CD4-positive, CD25-positive, alpha-beta regulatory T cell (primary cell): ENCODE measurements at regions not wholly inside any gene's neighbourhood (a gene's known extent, or its start where the extent isn't known, plus 50 kb on each side); places are given as distances from the start of the nearest gene placed in this dataset.

ENCODE experiments used
- ATAC-seq, 2 donors: fragments of 150-1000 bp; cut with Tn5 transposase; one replicate each; pipeline ENCODE4 v1.10.0; 2021; ENCODE audit warnings: low read depth in 2 of 2, moderate number of reproducible peaks in 2 of 2, moderate library complexity in 1 of 2
- DNase-seq, 3 donors: peaks; one replicate each; pipeline versions ENCODE4 v3.0.0 to v3.0.0-alpha.2; 2012 to 2022; ENCODE audit warnings: mixed read lengths in 1 of 3
- H3K27ac ChIP-seq: one replicate; pipeline ENCODE4 v1.7.0; 2013; ENCODE audit warnings: mild to moderate bottlenecking, low read length; ENCODE audit not compliant: insufficient read depth, poor library complexity, severe bottlenecking
- H3K27me3 ChIP-seq: one replicate; pipeline ENCODE4 v1.7.0; 2013; ENCODE audit warnings: low read length; ENCODE audit not compliant: control insufficient read depth, insufficient read depth
- H3K36me3 ChIP-seq: one replicate; pipeline ENCODE4 v1.7.0; 2013; ENCODE audit warnings: mild to moderate bottlenecking, low read length, moderate library complexity; ENCODE audit not compliant: control insufficient read depth, insufficient read depth
- H3K4me1 ChIP-seq: 2 replicates; pipeline ENCODE4 v1.7.0; 2013; ENCODE audit warnings: mild to moderate bottlenecking, low read length; ENCODE audit not compliant: insufficient read depth, control insufficient read depth, poor library complexity, severe bottlenecking
- H3K4me3 ChIP-seq: one replicate; pipeline ENCODE4 v1.7.0; 2013; ENCODE audit warnings: low read depth, mild to moderate bottlenecking, low read length, moderate library complexity
- H3K9me3 ChIP-seq, 2 experiments: 1 replicate in 1 of 2; 2 replicates in 1 of 2; pipeline ENCODE4 v1.7.0; 2013; ENCODE audit warnings: low read length in 2 of 2, mild to moderate bottlenecking in 1 of 2, moderate library complexity in 1 of 2; ENCODE audit not compliant: control insufficient read depth in 2 of 2
- H3K27ac Mint-ChIP-seq, 3 donors: one replicate each; pipeline ENCODE4 v1.8.0; 2020 to 2022; ENCODE audit warnings: mild to moderate bottlenecking in 3 of 3, mixed read lengths in 3 of 3, moderate library complexity in 2 of 3
- H3K27me3 Mint-ChIP-seq: one replicate; pipeline ENCODE4 v1.8.0; 2022; ENCODE audit warnings: mild to moderate bottlenecking, mixed read lengths
- H3K36me3 Mint-ChIP-seq: one replicate; pipeline ENCODE4 v1.8.0; 2020; ENCODE audit warnings: mixed read lengths
- H3K4me1 Mint-ChIP-seq, 4 donors: one replicate each; pipeline ENCODE4 v1.8.0; 2020 to 2022; ENCODE audit warnings: mixed read lengths in 4 of 4, mild to moderate bottlenecking in 1 of 4
- H3K4me3 Mint-ChIP-seq, 4 donors: one replicate each; pipeline ENCODE4 v1.8.0; 2020 to 2022; ENCODE audit warnings: mild to moderate bottlenecking in 4 of 4, mixed read lengths in 4 of 4, moderate library complexity in 3 of 4
- H3K9me3 Mint-ChIP-seq, 7 donors: one replicate each; pipeline ENCODE4 v1.8.0; 2020 to 2022; ENCODE audit warnings: mixed read lengths in 7 of 7, mild to moderate bottlenecking in 3 of 7, moderate library complexity in 2 of 7

GRCh38 chr6:113734982-113735381 lies 122.2 kb upstream of the MARCKS start:
- Mint-ChIP-seq H3K4me1 (no peaks in the 10 kb centered on the region), H3K36me3 (no peaks in the 10 kb centered on the region), H3K9me3 (no peaks in the 10 kb centered on the region), H3K27me3 (peaks cover 4% of the 10 kb centered on the region), H3K4me3 (no peak overlapping the region), H3K27ac (peak overlapping the region in 1 of 3 donors; percentile 67)
- Histone ChIP-seq H3K4me1 (no peaks in the 10 kb centered on the region), H3K9me3 (no peaks in the 10 kb centered on the region), H3K36me3 (no peaks in the 10 kb centered on the region), H3K27ac (no peak overlapping the region), H3K4me3 (no peak overlapping the region), H3K27me3 (no peaks in the 10 kb centered on the region)
- no peak for DNase-seq
- ATAC-seq: no peak

GRCh38 chr6:113735491-113735890 lies 121.7 kb upstream of the MARCKS start:
- H3K4me1 Mint-ChIP-seq: no peaks in the 10 kb centered on the region
- no peaks in the 10 kb centered on the region for H3K4me1 ChIP-seq
- H3K36me3 Mint-ChIP-seq: no peaks in the 10 kb centered on the region

GRCh38 chr6:113736978-113737377 lies 120.2 kb upstream of the MARCKS start:
- Histone ChIP-seq H3K4me1 (no peaks in the 10 kb centered on the region), H3K9me3 (no peaks in the 10 kb centered on the region), H3K27me3 (no peaks in the 10 kb centered on the region), H3K36me3 (no peaks in the 10 kb centered on the region), H3K4me3 (no peak overlapping the region), H3K27ac (no peak overlapping the region)
- Mint-ChIP-seq H3K27ac (no peak overlapping the region), H3K9me3 (peaks cover 0 to 2% (median 0%) of the 10 kb centered on the region in 7 donors), H3K36me3 (no peaks in the 10 kb centered on the region), H3K4me3 (no peak overlapping the region), H3K27me3 (peaks cover 4% of the 10 kb centered on the region), H3K4me1 (no peaks in the 10 kb centered on the region)
- no peak for ATAC-seq
- no peak for DNase-seq

More at GRCh38 chr6:113735491-113735890, 121.7 kb upstream of the MARCKS start:
- Histone ChIP-seq H3K27ac (no peak overlapping the region), H3K36me3 (no peaks in the 10 kb centered on the region), H3K4me3 (no peak overlapping the region), H3K9me3 (no peaks in the 10 kb centered on the region), H3K27me3 (no peaks in the 10 kb centered on the region)
- DNase-seq (no peak), ATAC-seq (no peak)
- Mint-ChIP-seq H3K9me3 (no peaks in the 10 kb centered on the region), H3K4me3 (no peak overlapping the region), H3K27ac (no peak overlapping the region), H3K27me3 (peaks cover 4% of the 10 kb centered on the region)

GRCh38 chr6:113739041-113739655 lies 118.0 kb upstream of the MARCKS start:
- Histone ChIP-seq H3K4me3 (no peak overlapping the region), H3K36me3 (no peaks in the 10 kb centered on the region), H3K27ac (no peak overlapping the region), H3K27me3 (no peaks in the 10 kb centered on the region), H3K4me1 (no peaks in the 10 kb centered on the region), H3K9me3 (no peaks in the 10 kb centered on the region)
- no peak overlapping the region for H3K27ac Mint-ChIP-seq
- H3K27me3 Mint-ChIP-seq: peaks cover 4% of the 10 kb centered on the region
- H3K4me3 Mint-ChIP-seq: no peak overlapping the region
- no peaks in the 10 kb centered on the region for H3K4me1 Mint-ChIP-seq
- peaks cover 0 to 2% (median 0%) of the 10 kb centered on the region in 7 donors for H3K9me3 Mint-ChIP-seq
- ATAC-seq: no peak
- no peaks in the 10 kb centered on the region for H3K36me3 Mint-ChIP-seq
- DNase-seq: no peak

GRCh38 chr6:113741651-113742050 lies 115.5 kb upstream of the MARCKS start:
- Mint-ChIP-seq H3K27ac (no peak overlapping the region), H3K9me3 (peaks cover 0 to 2% (median 0%) of the 10 kb centered on the region in 7 donors)
- H3K4me3 ChIP-seq: no peak overlapping the region

GRCh38 chr6:113742342-113742741 lies 114.8 kb upstream of the MARCKS start:
- no peaks in the 10 kb centered on the region for H3K36me3 Mint-ChIP-seq
- ATAC-seq: no peak

More at GRCh38 chr6:113741651-113742050, 115.5 kb upstream of the MARCKS start:
- H3K9me3 ChIP-seq: no peaks in the 10 kb centered on the region
- H3K27me3 ChIP-seq: no peaks in the 10 kb centered on the region
- H3K36me3 ChIP-seq: no peaks in the 10 kb centered on the region
- peaks cover 4% of the 10 kb centered on the region for H3K27me3 Mint-ChIP-seq
- no peak for ATAC-seq
- H3K27ac ChIP-seq: no peak overlapping the region
- no peak overlapping the region for H3K4me3 Mint-ChIP-seq
- no peak for DNase-seq
- H3K4me1 ChIP-seq: no peaks in the 10 kb centered on the region
- H3K36me3 Mint-ChIP-seq: no peaks in the 10 kb centered on the region
- H3K4me1 Mint-ChIP-seq: no peaks in the 10 kb centered on the region

GRCh38 chr6:113744861-113745260 lies 112.3 kb upstream of the MARCKS start:
- Histone ChIP-seq H3K4me3 (no peak overlapping the region), H3K4me1 (no peaks in the 10 kb centered on the region), H3K9me3 (no peaks in the 10 kb centered on the region), H3K27me3 (no peaks in the 10 kb centered on the region), H3K27ac (no peak overlapping the region), H3K36me3 (no peaks in the 10 kb centered on the region)
- no peaks in the 10 kb centered on the region for H3K27me3 Mint-ChIP-seq
- no peak for ATAC-seq
- peaks cover 0 to 2% (median 0%) of the 10 kb centered on the region in 7 donors for H3K9me3 Mint-ChIP-seq
- H3K4me1 Mint-ChIP-seq: no peaks in the 10 kb centered on the region
- no peak overlapping the region for H3K4me3 Mint-ChIP-seq
- no peaks in the 10 kb centered on the region for H3K36me3 Mint-ChIP-seq
- no peak overlapping the region for H3K27ac Mint-ChIP-seq
- DNase-seq: no peak

More at GRCh38 chr6:113742342-113742741, 114.8 kb upstream of the MARCKS start:
- Histone ChIP-seq H3K27me3 (no peaks in the 10 kb centered on the region), H3K4me1 (no peaks in the 10 kb centered on the region), H3K36me3 (no peaks in the 10 kb centered on the region), H3K27ac (no peak overlapping the region), H3K9me3 (no peaks in the 10 kb centered on the region), H3K4me3 (no peak overlapping the region)
- Mint-ChIP-seq H3K27me3 (peaks cover 4% of the 10 kb centered on the region), H3K4me3 (no peak overlapping the region), H3K27ac (no peak overlapping the region), H3K9me3 (peaks cover 0 to 2% (median 0%) of the 10 kb centered on the region in 7 donors), H3K4me1 (no peaks in the 10 kb centered on the region)
- DNase-seq: no peak

- no peaks in the 10 kb centered on the region for H3K27me3 ChIP-seq
- no peaks in the 10 kb centered on the region for H3K9me3 ChIP-seq
- H3K4me3 ChIP-seq: no peak overlapping the region
- ATAC-seq (no peak), DNase-seq (no peak)
- Mint-ChIP-seq H3K27ac (no peak overlapping the region), H3K27me3 (no peaks in the 10 kb centered on the region), H3K4me3 (no peak overlapping the region), H3K36me3 (no peaks in the 10 kb centered on the region), H3K4me1 (no peaks in the 10 kb centered on the region), H3K9me3 (no peaks in the 10 kb centered on the region)
- H3K27ac ChIP-seq: no peak overlapping the region
- no peaks in the 10 kb centered on the region for H3K36me3 ChIP-seq
- no peaks in the 10 kb centered on the region for H3K4me1 ChIP-seq
These were observed 106.8 kb upstream of the MARCKS start for GRCh38 chr6:113750151-113750855.
